Right lobe of liver (tissue), 4 donors: ENCODE measurements at regions not wholly inside any gene's neighbourhood (a gene's known extent, or its start where the extent isn't known, plus 50 kb on each side); places are given as distances from the start of the nearest gene placed in this dataset.

ENCODE experiments used
- POLR2A ChIP-seq: fragments of 450-650 bp; IDR thresholded peaks from one replicate; pipeline ENCODE4 v1.6.1; 2017; ENCODE audit warnings: antibody characterized with exemption, mild to moderate bottlenecking
- TF ChIP-seq, protein P1 (sequence below), 4 donors: fragments of 200-600 bp in 3 of 4; fragments of 450-650 bp in 1 of 4; IDR thresholded peaks; one replicate each; pipeline versions ENCODE4 v1.5.1 to v1.8.0; 2016 to 2022; ENCODE audit warnings: antibody characterized with exemption in 4 of 4, mild to moderate bottlenecking in 2 of 4
- donor health status: DM: no; HTN: no; CAD: no.
- donor health status: DM: no; HTN: no; CAD: no.
- donor health status: DM: no; HTN: yes; CAD: no.

DNA sequence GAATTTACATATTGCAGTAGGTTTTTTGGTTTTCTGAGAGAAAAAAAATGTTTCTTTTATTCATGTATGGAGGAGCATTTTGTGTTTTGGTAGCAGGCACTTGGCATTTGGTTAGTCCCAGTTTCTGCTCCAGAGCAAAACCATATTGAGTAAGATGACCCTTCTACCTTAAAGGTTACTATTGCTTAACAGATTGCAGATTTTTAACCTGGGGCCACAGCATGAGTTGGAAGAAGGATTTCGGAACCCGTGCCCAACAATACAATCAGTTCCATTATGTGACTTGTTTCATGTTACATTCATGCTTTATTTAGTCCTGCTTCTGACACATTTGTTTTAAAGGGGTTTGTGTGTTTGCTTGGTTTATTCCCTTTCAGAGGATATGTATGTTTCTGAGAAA is 496.3 kb downstream of the TFAP2B start:
- TF ChIP-seq, protein P1, sequence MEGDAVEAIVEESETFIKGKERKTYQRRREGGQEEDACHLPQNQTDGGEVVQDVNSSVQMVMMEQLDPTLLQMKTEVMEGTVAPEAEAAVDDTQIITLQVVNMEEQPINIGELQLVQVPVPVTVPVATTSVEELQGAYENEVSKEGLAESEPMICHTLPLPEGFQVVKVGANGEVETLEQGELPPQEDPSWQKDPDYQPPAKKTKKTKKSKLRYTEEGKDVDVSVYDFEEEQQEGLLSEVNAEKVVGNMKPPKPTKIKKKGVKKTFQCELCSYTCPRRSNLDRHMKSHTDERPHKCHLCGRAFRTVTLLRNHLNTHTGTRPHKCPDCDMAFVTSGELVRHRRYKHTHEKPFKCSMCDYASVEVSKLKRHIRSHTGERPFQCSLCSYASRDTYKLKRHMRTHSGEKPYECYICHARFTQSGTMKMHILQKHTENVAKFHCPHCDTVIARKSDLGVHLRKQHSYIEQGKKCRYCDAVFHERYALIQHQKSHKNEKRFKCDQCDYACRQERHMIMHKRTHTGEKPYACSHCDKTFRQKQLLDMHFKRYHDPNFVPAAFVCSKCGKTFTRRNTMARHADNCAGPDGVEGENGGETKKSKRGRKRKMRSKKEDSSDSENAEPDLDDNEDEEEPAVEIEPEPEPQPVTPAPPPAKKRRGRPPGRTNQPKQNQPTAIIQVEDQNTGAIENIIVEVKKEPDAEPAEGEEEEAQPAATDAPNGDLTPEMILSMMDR (IDR thresholded peaks at IDR 0.05), result no peak
- TF ChIP-seq POLR2A, result no peak
